Mucosa of descending colon (tissue), 3 donors: ENCODE measurements at regions not wholly inside any gene's neighbourhood (a gene's known extent, or its start where the extent isn't known, plus 50 kb on each side); places are given as distances from the start of the nearest gene placed in this dataset.

ENCODE experiments used
- ATAC-seq: fragments of 200-7000 bp; cut with Tn5 transposase; one replicate; pipeline ENCODE4 v1.9.1; 2020; ENCODE audit warnings: mild to moderate bottlenecking, moderate library complexity
- DNase-seq, 3 donors: peaks; one replicate each; pipeline ENCODE4 v3.0.0-alpha.2; 2020
- H3K36me3 ChIP-seq: fragments of 200-600 bp; one replicate; pipeline ENCODE4 v1.8.0; 2021; ENCODE audit warnings: low read depth, mild to moderate bottlenecking
- H3K4me1 ChIP-seq: fragments of 200-600 bp; one replicate; pipeline ENCODE4 v1.8.0; 2021; ENCODE audit warnings: low read depth, mild to moderate bottlenecking
- H3K4me3 ChIP-seq: fragments of 200-600 bp; one replicate; pipeline ENCODE4 v1.8.0; 2021; ENCODE audit warnings: mild to moderate bottlenecking
- H3K9me3 ChIP-seq: fragments of 200-600 bp; one replicate; pipeline ENCODE4 v1.8.0; 2021; ENCODE audit warnings: mild to moderate bottlenecking
- intact Hi-C, 2 donors: fragments of 100-400 bp; cut with DNase I in 1 of 2; cut with micrococcal nuclease in 1 of 2; formaldehyde crosslinking; loops; one replicate each; pipeline versions ENCODE4 v1.11.0 to v1.11.1; 2022; cut with DNase I, micrococcal nuclease
- TF ChIP-seq, protein P1 (sequence below): fragments of 200-600 bp; IDR thresholded peaks from one replicate; pipeline ENCODE4 v1.8.0; 2022; ENCODE audit warnings: antibody characterized with exemption, mild to moderate bottlenecking
- donor health status: DM: no; HTN: no; CAD: no; lungs with moderate emphysema.
- donor health status: DM: no; HTN: no; CAD: no.
- donor health status: DM: no; HTN: yes; CAD: no.

DNA sequence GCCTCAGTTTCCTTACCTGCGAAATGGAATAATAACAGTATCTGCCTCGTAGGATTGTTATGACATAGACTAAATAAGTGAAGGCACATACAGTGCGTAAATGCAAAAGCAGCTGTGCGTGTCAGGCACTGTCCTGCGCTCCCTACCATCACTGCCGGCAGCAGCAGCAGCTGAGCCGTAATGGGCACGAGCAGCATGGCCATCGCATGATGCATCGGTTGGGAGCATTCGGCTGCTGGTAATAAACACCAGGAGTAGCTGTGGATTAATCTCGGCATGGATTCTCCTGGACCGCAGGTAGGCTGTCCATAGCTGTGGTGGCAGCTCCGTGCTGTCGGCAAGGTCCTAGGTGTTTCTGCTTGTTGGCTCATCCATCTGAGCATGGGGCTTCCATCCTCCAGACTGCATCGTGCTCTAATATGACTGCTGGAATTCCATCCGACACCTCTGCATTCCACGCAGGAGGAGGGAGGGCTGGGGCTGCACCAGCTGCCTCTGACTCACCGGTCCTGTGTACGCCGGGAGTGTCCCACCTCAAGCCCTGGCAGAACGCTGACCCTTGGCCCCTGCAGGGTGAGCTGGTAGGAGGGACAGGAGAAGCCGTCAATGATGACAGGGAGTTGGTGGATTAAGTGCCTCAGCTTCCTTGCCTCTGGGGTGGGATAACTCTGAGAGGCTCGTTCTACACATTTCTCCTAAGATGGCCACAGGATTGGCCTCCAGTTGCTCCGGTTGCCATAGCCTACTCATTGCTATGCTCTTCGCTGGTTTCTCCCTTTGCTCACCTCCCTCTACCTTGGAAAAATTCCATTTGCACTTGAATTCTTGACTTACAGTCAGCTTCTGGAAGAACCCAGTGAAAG lies 100.9 kb upstream of the PMEPA1 start:
- Histone ChIP-seq H3K4me3 (no peak overlapping the region), H3K36me3 (no peaks in the 10 kb centered on the region), H3K4me1 (no peaks in the 10 kb centered on the region), H3K9me3 (no peaks in the 10 kb centered on the region)
- TF ChIP-seq, protein P1, sequence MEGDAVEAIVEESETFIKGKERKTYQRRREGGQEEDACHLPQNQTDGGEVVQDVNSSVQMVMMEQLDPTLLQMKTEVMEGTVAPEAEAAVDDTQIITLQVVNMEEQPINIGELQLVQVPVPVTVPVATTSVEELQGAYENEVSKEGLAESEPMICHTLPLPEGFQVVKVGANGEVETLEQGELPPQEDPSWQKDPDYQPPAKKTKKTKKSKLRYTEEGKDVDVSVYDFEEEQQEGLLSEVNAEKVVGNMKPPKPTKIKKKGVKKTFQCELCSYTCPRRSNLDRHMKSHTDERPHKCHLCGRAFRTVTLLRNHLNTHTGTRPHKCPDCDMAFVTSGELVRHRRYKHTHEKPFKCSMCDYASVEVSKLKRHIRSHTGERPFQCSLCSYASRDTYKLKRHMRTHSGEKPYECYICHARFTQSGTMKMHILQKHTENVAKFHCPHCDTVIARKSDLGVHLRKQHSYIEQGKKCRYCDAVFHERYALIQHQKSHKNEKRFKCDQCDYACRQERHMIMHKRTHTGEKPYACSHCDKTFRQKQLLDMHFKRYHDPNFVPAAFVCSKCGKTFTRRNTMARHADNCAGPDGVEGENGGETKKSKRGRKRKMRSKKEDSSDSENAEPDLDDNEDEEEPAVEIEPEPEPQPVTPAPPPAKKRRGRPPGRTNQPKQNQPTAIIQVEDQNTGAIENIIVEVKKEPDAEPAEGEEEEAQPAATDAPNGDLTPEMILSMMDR: no peak
- intact Hi-C loops: no loop called here
- ATAC-seq: peak; percentile 67
- DNase-seq: peak in 1 of 3 donors; percentile 40

DNA sequence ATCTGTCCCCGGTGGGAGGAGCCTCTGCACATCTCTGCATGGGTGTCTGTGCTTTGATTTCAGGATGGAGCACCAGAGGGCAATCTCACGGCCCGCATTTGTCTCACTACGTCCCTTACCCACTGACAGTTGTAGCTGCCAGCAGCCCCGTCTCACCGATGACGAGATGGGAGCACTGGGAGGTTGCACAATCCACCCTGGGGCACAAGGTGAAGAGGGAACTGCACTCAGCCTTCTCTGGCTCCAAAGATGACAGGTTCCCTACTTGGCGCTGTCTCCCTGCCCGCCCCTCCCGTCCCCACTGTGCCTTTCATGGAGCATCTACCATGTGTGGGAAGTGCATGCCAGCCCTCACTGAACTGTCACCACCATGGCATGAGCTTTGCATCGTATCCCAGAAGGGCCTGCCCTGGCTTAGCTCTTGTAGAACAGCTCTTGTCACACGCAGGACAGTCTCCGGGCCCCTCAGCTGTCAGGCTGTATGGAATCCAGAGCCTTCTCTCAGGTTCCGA lies 99.9 kb upstream of the PMEPA1 start:
- Histone ChIP-seq H3K9me3 (no peaks in the 10 kb centered on the region), H3K36me3 (no peaks in the 10 kb centered on the region), H3K4me3 (no peak overlapping the region), H3K4me1 (no peaks in the 10 kb centered on the region)
- DNase-seq (peak in 1 of 3 donors; percentile 39), ATAC-seq (no peak)
- TF ChIP-seq, protein P1: no peak
- intact Hi-C loops: no loop called here

DNA sequence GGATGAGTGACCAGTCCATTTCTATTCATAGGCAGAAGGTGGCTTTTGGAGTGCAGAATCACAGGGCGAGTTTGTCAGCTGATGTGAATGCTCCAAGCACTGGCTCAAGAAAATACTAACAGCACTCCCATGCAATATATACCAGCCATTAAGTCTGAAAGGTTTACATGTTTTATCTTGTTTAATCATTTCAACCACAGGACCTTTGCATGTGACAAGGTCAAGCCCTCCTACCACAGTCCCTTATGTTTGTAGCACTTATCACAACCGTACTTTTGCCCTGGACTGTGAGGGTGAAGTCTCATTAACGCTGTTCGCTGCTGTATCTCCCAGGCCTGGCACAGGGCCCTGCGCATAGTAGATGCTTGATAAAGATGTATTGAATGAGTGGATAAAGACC lies 99.3 kb upstream of the PMEPA1 start:
- no peaks in the 10 kb centered on the region for H3K9me3 ChIP-seq
- DNase-seq (no peak), ATAC-seq (no peak)
- H3K4me1 ChIP-seq: no peaks in the 10 kb centered on the region
- TF ChIP-seq, protein P1: no peak
- no peaks in the 10 kb centered on the region for H3K36me3 ChIP-seq
- H3K4me3 ChIP-seq: no peak overlapping the region
- intact Hi-C loops: no loop called here

DNA sequence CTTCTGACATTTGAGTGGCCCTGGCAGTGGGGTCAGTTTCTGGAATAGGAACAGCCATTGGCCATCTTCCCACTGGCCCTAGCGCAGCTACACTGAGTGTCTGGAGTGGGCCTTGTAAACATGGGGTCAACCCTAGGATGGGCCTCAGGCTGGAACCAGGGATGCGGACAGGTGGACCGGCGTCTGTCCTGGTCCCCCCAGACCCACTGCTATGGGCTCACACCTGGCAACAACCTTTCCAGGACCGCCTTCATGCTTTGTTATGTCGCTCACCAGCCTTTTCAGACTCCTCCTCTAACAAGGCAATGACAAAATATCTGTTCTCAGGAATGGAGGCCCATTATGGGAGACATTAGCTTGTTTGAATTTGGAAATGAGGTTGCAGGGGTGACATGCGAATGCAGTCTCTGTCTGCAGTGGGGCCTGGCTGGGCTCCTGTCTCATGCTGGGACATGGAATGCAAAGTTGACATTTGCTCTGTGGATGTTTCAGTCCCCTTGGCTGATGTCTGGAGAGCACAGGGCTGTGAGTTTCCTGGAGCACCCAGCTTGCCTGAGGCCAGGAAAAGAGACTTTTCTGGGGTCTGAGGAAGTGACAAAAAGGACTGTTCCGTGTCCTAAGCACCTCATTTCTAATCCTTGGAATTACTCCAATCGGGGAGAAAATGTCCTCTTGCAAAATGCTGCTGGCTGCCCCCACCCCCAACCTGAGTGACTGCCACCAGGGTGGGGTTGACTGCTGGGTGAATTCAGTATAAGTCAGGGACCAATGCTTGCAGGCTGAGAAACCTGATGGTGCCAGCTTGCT lies 98.7 kb upstream of the PMEPA1 start:
- no peak overlapping the region for H3K4me3 ChIP-seq
- intact Hi-C loops: no loop called here
- no peaks in the 10 kb centered on the region for H3K36me3 ChIP-seq
- no peak for DNase-seq
- TF ChIP-seq, protein P1: no peak
- H3K9me3 ChIP-seq: no peaks in the 10 kb centered on the region
- ATAC-seq: no peak
- H3K4me1 ChIP-seq: no peaks in the 10 kb centered on the region

DNA sequence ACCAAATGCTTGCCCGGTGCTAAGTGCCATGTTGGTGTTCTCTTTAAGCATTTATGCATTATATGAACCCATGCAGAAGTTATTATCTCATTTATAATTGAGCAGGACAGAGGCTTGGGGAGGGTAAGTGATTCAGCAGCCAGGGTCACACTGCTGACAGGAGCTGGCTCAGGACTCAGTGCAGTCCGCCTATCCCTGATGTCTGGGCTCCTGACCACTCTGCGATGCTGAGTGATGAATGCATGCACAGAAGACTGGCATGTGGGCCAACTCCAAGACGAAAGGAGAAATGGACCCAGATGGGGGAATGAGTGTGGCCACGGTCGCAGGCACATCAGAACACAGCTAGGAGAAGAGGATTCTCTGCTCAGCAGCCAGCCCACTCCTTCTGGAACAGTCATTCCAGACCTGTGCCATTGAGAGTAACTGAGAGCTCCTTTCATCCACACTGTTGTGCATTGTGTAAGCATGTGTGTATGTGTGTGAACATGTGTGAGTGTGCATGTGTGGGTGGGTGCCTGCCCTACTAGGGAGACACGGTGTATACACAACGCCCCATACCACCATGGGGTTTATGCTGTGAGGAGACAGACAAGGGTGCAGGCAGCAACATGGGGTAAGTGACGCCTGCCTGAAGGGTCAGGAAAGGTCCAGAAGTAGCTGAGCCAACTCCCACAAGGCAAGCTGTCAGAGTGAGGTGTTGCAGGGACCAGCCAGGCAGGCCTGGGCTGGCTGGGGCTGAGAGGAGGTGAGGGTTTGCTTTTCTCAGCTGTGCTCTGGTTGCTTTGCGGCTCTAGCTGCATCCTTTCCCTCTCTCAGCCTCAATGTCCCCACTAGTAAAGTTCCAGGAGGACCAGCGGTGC lies 97.8 kb upstream of the PMEPA1 start:
- TF ChIP-seq, protein P1: no peak
- no peaks in the 10 kb centered on the region for H3K36me3 ChIP-seq
- intact Hi-C loops: no loop called here
- no peak overlapping the region for H3K4me3 ChIP-seq
- ATAC-seq (no peak), DNase-seq (no peak)
- H3K4me1 ChIP-seq: no peaks in the 10 kb centered on the region
- no peaks in the 10 kb centered on the region for H3K9me3 ChIP-seq
